Cardiac muscle cell (in vitro differentiated cells and primary cell): ENCODE measurements at regions not wholly inside any gene's neighbourhood (a gene's known extent, or its start where the extent isn't known, plus 50 kb on each side); places are given as distances from the start of the nearest gene placed in this dataset.

Source experiments
- DNase-seq, 2 donors: peaks; one replicate each; pipeline versions ENCODE4 v3.0.0 to v3.0.0-alpha.2; 2010 to 2017; ENCODE audit warnings: low read depth in 1 of 2, low spot score in 1 of 2
- H3K27ac ChIP-seq: fragments of 200-600 bp; sonication (generic); 2 replicates; pipeline ENCODE4 v1.5.1; 2016
- H3K27me3 ChIP-seq: fragments of 200-600 bp; sonication (generic); 2 replicates; pipeline ENCODE4 v1.6.0; 2016; ENCODE audit warnings: control low read depth
- H3K36me3 ChIP-seq: fragments of 200-600 bp; sonication (generic); 2 replicates; pipeline ENCODE4 v1.5.1; 2016; ENCODE audit warnings: control low read depth
- H3K4me1 ChIP-seq: fragments of 200-600 bp; sonication (generic); 2 replicates; pipeline ENCODE4 v1.8.1; 2017; ENCODE audit warnings: low read depth, mild to moderate bottlenecking, mixed run types
- H3K4me3 ChIP-seq: fragments of 200-600 bp; sonication (generic); 2 replicates; pipeline ENCODE4 v1.5.1; 2016; ENCODE audit warnings: mild to moderate bottlenecking
- H3K9me3 ChIP-seq: fragments of 200-600 bp; sonication (generic); 2 replicates; pipeline ENCODE4 v1.5.1; 2017; ENCODE audit warnings: low read depth, mild to moderate bottlenecking, control low read depth
- TF ChIP-seq, protein P1 (sequence below): IDR thresholded peaks from 2 replicates; pipeline ENCODE4 v1.5.1; 2012; ENCODE audit warnings: low read depth, mild to moderate bottlenecking, low read length

DNA sequence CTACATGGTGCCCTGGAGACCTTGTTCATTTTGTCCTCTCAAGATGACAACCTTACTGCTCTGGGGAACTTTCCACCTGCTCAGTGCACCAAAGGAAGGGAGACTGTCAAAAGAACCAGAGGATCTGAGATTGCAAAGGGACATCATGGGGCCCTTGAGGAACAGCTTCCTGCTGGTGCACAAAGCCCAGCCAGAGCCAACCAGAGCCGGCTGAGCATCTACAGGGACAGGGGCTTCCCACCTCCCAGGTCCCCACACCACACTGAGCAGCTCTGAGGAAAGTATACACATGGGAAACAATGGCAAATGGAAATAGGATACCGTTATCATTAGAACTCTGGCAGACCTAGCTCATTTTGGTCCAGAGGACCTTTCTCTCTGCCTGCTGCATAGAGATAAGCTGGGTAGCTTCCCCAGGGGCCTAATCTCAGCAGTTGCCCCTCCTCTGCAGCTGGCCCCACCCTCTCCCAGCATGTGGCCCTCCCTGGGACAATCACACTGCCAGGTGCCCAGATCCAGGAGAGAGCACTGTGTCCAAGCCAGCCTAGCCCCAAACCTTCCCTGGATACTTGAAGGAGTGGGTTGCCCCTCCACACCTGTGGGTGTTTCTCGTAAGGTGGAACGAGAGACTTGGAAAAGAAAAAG is 123.4 kb upstream of the PRR20G start:
- no peaks in the 10 kb centered on the region for H3K27me3 ChIP-seq
- no peak overlapping the region for H3K27ac ChIP-seq
- H3K4me3 ChIP-seq = no peak overlapping the region
- TF ChIP-seq, protein P1, sequence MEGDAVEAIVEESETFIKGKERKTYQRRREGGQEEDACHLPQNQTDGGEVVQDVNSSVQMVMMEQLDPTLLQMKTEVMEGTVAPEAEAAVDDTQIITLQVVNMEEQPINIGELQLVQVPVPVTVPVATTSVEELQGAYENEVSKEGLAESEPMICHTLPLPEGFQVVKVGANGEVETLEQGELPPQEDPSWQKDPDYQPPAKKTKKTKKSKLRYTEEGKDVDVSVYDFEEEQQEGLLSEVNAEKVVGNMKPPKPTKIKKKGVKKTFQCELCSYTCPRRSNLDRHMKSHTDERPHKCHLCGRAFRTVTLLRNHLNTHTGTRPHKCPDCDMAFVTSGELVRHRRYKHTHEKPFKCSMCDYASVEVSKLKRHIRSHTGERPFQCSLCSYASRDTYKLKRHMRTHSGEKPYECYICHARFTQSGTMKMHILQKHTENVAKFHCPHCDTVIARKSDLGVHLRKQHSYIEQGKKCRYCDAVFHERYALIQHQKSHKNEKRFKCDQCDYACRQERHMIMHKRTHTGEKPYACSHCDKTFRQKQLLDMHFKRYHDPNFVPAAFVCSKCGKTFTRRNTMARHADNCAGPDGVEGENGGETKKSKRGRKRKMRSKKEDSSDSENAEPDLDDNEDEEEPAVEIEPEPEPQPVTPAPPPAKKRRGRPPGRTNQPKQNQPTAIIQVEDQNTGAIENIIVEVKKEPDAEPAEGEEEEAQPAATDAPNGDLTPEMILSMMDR = no peak
- no peak for DNase-seq
- H3K9me3 ChIP-seq = no peaks in the 10 kb centered on the region
- H3K4me1 ChIP-seq = no peaks in the 10 kb centered on the region
- no peaks in the 10 kb centered on the region for H3K36me3 ChIP-seq

DNA sequence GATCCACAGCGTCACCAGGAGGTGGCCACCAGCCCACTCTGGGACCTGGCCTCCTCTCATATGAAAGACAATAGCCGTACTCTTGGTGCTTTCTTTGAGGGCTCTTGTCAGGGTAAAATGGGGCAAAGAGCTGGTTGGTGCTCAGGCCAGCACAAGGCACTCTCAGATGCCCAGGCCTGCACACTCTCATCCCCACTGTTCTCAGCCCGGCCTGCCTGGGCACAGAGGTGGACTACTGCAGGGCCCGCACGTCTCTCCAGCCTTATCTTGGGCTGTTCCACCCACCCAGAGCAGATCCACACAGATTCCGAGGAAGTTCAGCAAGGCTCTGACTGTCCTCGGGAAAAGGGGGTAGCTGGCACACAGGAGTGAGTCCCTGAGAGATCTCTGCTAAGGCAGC is 122.8 kb upstream of the PRR20G start:
- Histone ChIP-seq H3K27me3 (no peaks in the 10 kb centered on the region), H3K4me1 (no peaks in the 10 kb centered on the region), H3K36me3 (no peaks in the 10 kb centered on the region), H3K9me3 (no peaks in the 10 kb centered on the region), H3K4me3 (no peak overlapping the region), H3K27ac (no peak overlapping the region)
- TF ChIP-seq, protein P1 = no peak
- DNase-seq = no peak

DNA sequence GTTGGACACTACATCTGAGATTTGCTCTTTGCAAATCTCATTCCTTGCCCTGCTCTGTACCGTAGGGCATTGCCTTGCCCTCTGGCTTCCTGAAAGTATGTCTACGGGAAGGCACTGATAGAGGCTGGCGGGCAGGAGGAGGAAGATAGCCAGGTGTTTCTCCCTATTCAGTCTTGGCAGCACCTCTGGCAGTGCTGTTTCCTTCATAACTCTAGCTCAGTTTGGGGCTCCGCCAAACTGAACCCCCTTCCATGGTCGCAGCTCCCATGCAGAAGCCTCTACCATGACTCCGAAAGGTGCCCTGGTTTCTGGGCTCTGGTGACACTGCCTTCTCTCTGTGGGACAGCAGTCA is 122.3 kb upstream of the PRR20G start:
- H3K4me1 ChIP-seq = no peaks in the 10 kb centered on the region
- DNase-seq = no peak

DNA sequence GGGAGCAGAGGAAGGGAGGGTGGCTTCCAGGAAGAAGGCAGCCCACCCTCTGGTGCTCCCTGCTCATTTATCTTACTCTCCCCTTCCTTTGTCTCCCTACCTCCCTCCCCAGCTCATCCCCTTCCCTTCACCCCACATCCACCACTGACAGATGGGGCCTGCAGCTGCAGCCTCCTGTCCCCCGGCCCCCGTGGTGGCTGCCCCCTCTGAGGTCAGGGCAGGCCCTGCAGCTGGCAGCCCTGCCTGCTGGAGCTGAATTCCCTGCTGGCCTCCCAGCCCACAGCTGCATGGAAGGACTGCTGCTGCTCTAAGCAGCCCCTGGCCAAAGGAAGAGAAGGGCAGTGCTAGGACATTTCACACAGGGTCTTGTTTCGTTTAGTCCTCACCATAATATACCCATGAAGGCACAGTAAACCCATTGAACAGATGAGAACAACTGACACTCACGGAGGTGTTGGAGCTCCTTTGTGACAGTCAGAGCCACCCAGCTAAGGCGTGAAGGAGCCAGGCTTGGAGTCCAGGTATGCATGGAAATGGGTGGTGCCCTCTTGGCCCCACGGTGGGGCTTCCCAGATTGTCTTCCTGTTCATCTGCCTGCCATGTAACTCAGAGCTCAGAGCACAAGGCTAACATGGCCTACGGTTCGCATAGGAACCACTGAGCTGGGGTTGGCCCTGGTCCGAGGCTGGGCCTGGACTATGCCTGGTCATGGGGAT is 121.7 kb upstream of the PRR20G start:
- Histone ChIP-seq H3K9me3 (no peaks in the 10 kb centered on the region), H3K27ac (no peak overlapping the region), H3K27me3 (no peaks in the 10 kb centered on the region), H3K4me1 (no peaks in the 10 kb centered on the region), H3K4me3 (no peak overlapping the region), H3K36me3 (no peaks in the 10 kb centered on the region)
- DNase-seq = no peak
- TF ChIP-seq, protein P1 = no peak

More for the DNA sequence above, 122.3 kb upstream of the PRR20G start:
- H3K9me3 ChIP-seq = no peaks in the 10 kb centered on the region
- no peaks in the 10 kb centered on the region for H3K27me3 ChIP-seq
- no peak overlapping the region for H3K4me3 ChIP-seq
- H3K36me3 ChIP-seq = no peaks in the 10 kb centered on the region
- TF ChIP-seq, protein P1 = no peak
- H3K27ac ChIP-seq = no peak overlapping the region

DNA sequence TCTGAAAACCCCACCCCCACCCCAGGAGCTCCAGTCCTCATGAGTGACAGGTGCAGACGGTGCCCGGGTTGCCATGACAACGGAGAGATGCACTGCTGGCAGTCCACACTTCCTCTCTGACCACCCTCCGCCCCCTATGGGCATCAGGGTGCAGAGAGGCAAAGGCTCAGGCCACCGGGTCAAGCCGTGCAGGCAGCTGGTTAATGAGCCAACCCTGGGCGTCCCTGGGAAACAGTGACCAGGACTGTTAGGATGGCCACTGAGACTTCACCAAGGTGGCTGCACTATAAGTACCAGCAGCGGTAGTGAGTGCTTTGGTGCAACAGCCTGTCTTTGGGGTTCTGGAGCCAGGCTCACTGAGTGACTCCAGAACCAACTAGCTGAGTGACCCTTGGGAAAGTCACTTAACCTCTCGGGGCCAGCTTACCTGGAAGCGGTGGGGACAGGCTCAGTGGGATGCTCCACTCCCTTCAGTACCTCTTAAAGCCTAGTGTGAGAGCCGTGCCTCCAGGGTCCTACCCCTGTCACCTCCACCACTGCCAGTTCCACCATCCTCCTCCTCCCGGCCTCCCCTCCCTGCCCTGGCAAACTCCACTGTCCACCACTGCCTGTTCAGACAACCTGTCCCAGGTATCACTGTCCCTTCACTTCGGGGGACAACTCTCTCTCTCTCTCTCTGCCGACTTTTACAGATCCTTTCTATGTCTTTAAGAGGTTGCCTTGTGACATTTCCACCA is 121.0 kb upstream of the PRR20G start:
- DNase-seq = no peak
- Histone ChIP-seq H3K36me3 (no peaks in the 10 kb centered on the region), H3K4me3 (no peak overlapping the region), H3K9me3 (no peaks in the 10 kb centered on the region), H3K4me1 (no peaks in the 10 kb centered on the region), H3K27me3 (no peaks in the 10 kb centered on the region), H3K27ac (no peak overlapping the region)
- TF ChIP-seq, protein P1 = no peak
